ENCODE measurements at regions not wholly inside any gene's neighbourhood (a gene's known extent, or its start where the extent isn't known, plus 50 kb on each side); places are given as distances from the start of the nearest gene placed in this dataset.
A peak's percentile ranks its signal among the peaks of the same experiment; 100 is the strongest.

GRCh38 chr18:56246916-56247315 is 391.5 kb downstream of the TXNL1 start:
- Histone ChIP-seq H3K4me2 (ENCODE audit: low read depth, low read length) (no peak overlapping the region), H4K5ac (ENCODE audit: low read depth, low read length) (peak overlapping the region; percentile 81), H2BK15ac (ENCODE audit: low read depth, low read length) (peak overlapping the region; percentile 94), H4K20me1 (ENCODE audit: insufficient read depth, low read length) (no peaks in the 10 kb centered on the region), H3K23ac (ENCODE audit: low read depth, low read length) (peak overlapping the region; percentile 25), H2AK9ac (replicated peaks; ENCODE audit: low read depth, low read length, poor library complexity) (no peak overlapping the region), H3K9ac (ENCODE audit: low read depth, low read length) (no peak overlapping the region), H2AK5ac (ENCODE audit: low read depth, low read length) (peak overlapping the region; percentile 95), H2BK5ac (ENCODE audit: low read depth, low read length, poor library complexity, severe bottlenecking) (peak overlapping the region; percentile 55), H2BK120ac (ENCODE audit: low read depth, low read length) (peak overlapping the region; percentile 82), H3K18ac (ENCODE audit: low read depth, low read length) (peak overlapping the region; percentile 98), H3K79me1 (ENCODE audit: low read depth in 1 of 2, low read length in 2 of 2) (no peaks in the 10 kb centered on the region), H2BK20ac (ENCODE audit: low read depth, low read length) (peak overlapping the region; percentile 78), H3K36me3 (ENCODE audit: control insufficient read depth, insufficient read depth, low read length) (no peaks in the 10 kb centered on the region), H4K91ac (ENCODE audit: insufficient read depth, low read depth, low read length) (peak overlapping the region; percentile 97), H3K56ac (ENCODE audit: extremely low read depth, insufficient read depth, low read length) (peak overlapping the region; percentile 78), H3K4me3 (ENCODE audit: insufficient read depth, low read depth, low read length) (no peak overlapping the region), H4K8ac (ENCODE audit: low read depth in 2 of 2, low read length in 2 of 2) (peak overlapping the region; percentile 62 to 90), H3K9me3 (ENCODE audit: control insufficient read depth, insufficient read depth, low read length) (peaks cover 3% of the 10 kb centered on the region; the same call in 1 of the 2 replicates), H3K4me1 (ENCODE audit: control insufficient read depth, insufficient read depth, low read length) (peaks cover 4% of the 10 kb centered on the region), H3K14ac (replicated peaks; ENCODE audit: low read depth, low read length) (peak overlapping the region; percentile 82), H3K4ac (ENCODE audit: low read depth, low read length) (peak overlapping the region; percentile 91), H3K9me1 (ENCODE audit: insufficient read depth, low read length) (peaks cover 3% of the 10 kb centered on the region; the same call in 1 of the 2 replicates), H3K27ac (ENCODE audit: insufficient read depth, low read length) (peak overlapping the region; percentile 53), H3K27me3 (ENCODE audit: control insufficient read depth, insufficient read depth, low read length) (no peaks in the 10 kb centered on the region), H2AFZ (replicated peaks; ENCODE audit: low read length, poor library complexity) (no peak overlapping the region)
- dilution Hi-C loops (cut with HindIII; ENCODE audit: low sequenced_read_pairs, unreplicated experiment), result no loop called here
- POLR2A ChIA-PET (ENCODE audit: unreplicated experiment), result no interaction called here
- CTCF ChIA-PET, result interaction anchor here (0.6 kb wide), 1 partner anchor 322 kb away, joined by 3 read pairs; no protein-coding TSS in a partner anchor
- DNase-seq, result no peak
- BruUV-seq (replicated peaks), result no TSS peak
- in situ Hi-C loops (cut with MboI; ENCODE audit: low sequenced_read_pairs), result no loop called here
- intact Hi-C loops (cut with micrococcal nuclease), result loop anchor here (5.0 to 10.0 kb wide), 2 partner anchors 80 to 452 kb away; no protein-coding TSS in a partner anchor
- no peak for ATAC-seq (ENCODE audit: low read depth)
- TF ChIP-seq RAD21 (IDR thresholded peaks at IDR 0.05; ENCODE audit: low read length), result no peak
- no peak for TF ChIP-seq FOS (IDR thresholded peaks at IDR 0.05; ENCODE audit: low read depth, low read length)
- TF ChIP-seq MXI1 (IDR thresholded peaks at IDR 0.05; ENCODE audit: borderline replicate concordance, low read depth, low read length), result no peak
- TF ChIP-seq CHD1 (IDR thresholded peaks at IDR 0.05; ENCODE audit: low read depth, low read length), result no peak
- TF ChIP-seq CEBPB (IDR thresholded peaks at IDR 0.05; ENCODE audit: low read depth, low read length), result no peak
- no peak for TF ChIP-seq NFE2L2 (IDR thresholded peaks at IDR 0.05; ENCODE audit: low read depth, low read length)
- no peak for TF ChIP-seq ELK1 (IDR thresholded peaks at IDR 0.05; ENCODE audit: borderline replicate concordance, low read depth, low read length)
- TF ChIP-seq POLR2A (IDR thresholded peaks at IDR 0.05; ENCODE audit: low read depth, low read length), result no peak
- TF ChIP-seq RCOR1 (IDR thresholded peaks at IDR 0.05; ENCODE audit: insufficient replicate concordance, low read length), result no peak
- WGBS, 2 experiments (ENCODE audit: extremely low coverage in 2 of 2, insufficient read length in 1 of 2), result no CpG with 5 or more reads among the region's 2 CpGs

All from IMR-90 (cell line).